VCaP (cell line): ENCODE measurements at regions not wholly inside any gene's neighbourhood (a gene's known extent, or its start where the extent isn't known, plus 50 kb on each side); places are given as distances from the start of the nearest gene placed in this dataset.

Experiments
- H3K27ac ChIP-seq: fragments of 450-650 bp; 2 replicates; pipeline ENCODE4 v1.5.1; 2017
- TF ChIP-seq, protein P1 (sequence below): fragments of 450-650 bp; conservative IDR thresholded peaks from 2 replicates; pipeline ENCODE4 v1.5.1; 2017; ENCODE audit warnings: mild to moderate bottlenecking, moderate library complexity

DNA sequence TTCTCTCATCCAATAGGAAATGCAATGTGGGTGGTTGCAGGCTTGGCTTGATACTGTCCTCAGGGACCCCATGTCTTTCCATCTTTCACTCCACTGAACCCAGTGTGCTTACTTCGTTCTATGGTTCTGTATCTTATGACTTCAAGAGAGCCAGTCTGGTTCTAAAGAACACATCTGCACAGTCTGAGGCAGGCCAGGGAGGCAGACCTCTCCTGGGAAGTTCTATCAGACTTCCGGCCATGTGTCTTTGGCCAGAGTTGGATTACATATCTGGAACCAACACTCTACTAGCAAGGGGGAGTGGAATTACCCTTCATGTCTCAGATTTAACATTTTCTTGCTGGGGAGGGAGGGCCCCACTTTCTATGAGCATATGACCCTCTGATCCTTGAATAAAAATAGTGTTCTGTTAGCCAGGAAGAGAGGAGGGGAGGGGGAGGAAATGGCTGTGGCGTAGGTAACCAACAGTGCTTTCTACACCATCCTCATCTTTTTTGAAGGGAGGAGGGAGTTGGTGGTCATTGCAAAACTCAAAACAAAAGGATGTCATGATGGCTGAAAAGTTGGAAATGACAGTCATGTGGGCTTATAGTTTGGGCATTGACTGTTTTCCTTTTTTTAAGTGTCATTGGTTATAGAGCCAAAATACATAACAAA, 370.2 kb downstream of the GATA3 start:
- TF ChIP-seq, protein P1, sequence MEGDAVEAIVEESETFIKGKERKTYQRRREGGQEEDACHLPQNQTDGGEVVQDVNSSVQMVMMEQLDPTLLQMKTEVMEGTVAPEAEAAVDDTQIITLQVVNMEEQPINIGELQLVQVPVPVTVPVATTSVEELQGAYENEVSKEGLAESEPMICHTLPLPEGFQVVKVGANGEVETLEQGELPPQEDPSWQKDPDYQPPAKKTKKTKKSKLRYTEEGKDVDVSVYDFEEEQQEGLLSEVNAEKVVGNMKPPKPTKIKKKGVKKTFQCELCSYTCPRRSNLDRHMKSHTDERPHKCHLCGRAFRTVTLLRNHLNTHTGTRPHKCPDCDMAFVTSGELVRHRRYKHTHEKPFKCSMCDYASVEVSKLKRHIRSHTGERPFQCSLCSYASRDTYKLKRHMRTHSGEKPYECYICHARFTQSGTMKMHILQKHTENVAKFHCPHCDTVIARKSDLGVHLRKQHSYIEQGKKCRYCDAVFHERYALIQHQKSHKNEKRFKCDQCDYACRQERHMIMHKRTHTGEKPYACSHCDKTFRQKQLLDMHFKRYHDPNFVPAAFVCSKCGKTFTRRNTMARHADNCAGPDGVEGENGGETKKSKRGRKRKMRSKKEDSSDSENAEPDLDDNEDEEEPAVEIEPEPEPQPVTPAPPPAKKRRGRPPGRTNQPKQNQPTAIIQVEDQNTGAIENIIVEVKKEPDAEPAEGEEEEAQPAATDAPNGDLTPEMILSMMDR = no peak
- no peak overlapping the region for H3K27ac ChIP-seq

DNA sequence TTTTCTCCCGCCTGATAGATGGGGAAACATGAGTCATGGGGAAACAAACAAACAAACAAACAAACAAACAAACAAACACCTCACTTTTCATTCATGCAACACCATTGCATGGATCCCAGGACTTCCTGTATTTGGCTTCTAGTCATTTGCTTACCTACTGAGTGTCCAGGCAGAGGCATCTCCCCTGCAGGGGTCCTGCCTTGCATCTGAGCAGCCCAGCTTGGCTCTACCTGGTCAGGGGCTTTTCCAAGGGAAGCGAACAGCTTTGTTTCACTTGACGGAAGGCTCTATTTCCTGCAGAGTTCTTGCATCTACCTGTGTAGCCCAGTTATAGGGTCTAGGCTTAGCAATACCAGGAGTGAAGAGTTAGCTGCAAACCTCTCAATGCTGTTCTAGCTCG, 374.2 kb downstream of the GATA3 start:
- H3K27ac ChIP-seq = no peak overlapping the region
- TF ChIP-seq, protein P1 = no peak

DNA sequence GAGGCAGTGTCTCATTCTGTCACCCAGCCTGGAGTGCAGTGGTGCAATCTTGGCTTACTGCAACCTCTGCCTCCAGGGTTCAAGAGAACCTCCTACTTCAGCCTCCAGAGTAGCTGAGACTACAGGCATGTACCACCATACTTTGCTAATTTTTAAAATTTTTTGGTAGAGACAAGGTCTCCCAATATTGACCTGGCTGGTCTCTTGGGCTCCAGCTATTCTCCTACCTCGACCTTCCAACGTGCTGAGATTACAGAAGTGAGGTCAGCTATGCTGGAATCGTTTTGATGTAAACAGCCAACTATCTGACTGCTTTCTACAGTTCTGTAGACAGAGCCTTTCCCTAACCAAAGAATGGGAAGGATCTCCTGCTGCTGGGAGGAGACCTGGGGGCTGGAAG, 375.8 kb downstream of the GATA3 start:
- H3K27ac ChIP-seq = no peak overlapping the region
- TF ChIP-seq, protein P1 = no peak

DNA sequence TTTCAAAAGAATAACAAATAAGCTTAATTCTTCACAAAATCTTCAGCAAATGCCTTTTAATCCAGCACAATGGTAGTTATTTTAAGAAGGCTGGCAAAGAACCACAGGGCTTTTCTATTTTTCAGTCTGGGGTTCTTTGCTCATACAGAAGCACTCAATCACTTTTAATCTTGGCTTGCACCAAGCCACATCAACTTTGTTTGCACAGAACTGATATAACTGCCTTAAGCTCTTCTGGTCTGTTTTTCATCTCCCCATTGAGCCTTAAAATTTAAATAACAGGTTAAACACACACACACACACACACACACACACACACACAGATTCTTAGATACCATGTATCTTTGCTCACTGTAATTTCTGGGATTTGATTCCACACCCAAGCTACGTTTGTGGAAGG, 377.0 kb downstream of the GATA3 start:
- H3K27ac ChIP-seq = no peak overlapping the region
- TF ChIP-seq, protein P1 = no peak

DNA sequence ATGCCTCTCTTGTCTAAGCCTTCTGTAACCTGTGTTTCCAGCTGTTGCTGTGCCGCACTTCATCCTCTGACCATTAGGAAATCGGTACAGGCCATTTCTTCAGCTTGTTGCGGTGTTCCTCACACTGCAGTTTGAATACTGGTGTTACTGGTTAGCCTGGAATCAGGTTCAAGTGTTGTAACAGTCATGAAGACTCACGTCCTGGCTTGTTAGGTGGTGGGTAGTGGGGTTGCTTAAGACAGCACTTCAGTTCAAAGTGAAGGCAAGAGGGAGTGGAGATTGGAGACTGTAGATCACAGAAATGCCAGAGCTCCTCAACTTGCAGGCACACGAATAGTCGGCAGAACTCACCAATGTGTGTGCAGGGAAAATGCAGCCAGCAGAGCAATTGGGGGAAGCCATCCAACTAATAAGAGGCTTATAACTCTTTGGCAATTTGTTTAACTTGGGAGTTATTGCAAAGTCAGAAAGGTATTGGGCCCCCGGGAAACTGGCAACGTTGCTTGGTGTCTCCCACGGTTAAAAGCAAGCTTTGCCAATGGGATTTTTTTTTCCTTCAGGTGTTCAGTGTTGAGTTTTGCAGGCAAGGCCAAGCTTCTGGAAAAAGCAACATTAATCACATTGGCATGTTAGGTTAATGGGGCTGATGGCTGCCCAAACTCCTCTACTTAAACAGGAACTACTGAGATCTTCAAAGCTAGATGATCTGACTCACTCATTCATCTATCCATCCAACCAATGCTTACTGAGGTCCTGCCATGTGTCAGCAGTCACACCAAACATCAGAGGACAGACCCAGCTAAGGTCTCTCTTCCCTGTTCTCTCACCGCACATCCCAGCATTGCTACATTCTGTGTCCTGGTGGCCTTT, 380.9 kb downstream of the GATA3 start:
- TF ChIP-seq, protein P1 = no peak
- H3K27ac ChIP-seq = no peak overlapping the region

DNA sequence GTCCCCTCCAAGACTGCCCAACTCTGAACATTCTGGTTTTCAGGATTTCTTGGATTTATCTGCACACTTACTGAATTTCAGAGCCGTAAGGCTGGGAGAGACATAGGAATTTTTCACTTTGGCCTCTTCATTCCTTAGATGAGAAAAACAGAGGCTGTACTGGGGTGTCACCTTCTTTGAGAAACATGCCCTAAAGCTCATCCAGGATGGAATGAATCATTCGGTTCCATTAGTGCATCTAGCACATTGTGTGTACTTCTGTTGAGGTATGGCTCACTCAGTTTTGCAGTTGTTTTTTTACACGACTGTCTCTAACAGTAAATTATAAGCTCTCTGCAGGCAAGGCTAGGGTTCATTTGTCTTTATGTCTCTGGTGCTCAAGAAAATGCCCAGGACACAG, 383.4 kb downstream of the GATA3 start:
- TF ChIP-seq, protein P1 = no peak

DNA sequence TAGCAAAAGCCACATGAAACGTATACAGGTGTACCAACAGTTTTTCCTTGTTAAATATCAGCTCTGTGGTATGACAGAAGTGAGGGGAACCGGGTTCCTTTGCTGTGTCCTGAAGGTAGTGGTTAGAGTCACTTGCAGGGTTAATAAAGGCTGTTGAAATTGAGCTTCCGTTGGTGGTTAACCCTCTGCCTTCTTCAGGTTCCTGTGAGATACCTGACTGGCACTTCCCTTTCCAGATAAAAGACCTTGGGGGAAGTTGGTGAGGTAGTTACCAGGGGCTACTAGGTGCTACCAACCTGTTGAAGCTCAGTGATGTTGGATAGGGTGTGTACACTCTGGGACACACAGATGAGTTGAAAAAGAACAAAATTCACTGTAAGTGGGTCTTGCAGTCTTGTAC, 384.1 kb downstream of the GATA3 start:
- no peak overlapping the region for H3K27ac ChIP-seq
- TF ChIP-seq, protein P1 = no peak

More for the DNA sequence above, 383.4 kb downstream of the GATA3 start:
- no peak overlapping the region for H3K27ac ChIP-seq
